NCI-H82 (cell line): ENCODE measurements at regions not wholly inside any gene's neighbourhood (a gene's known extent, or its start where the extent isn't known, plus 50 kb on each side); places are given as distances from the start of the nearest gene placed in this dataset.

Source experiments
- DNase-seq: peaks from one replicate; lab custom pipeline; 2025; lab: John Stamatoyannopoulos, UW

- no peak for DNase-seq
Measured at GRCh38 chr4:144302704-144303536, 162.4 kb upstream of the GYPA start.

DNA sequence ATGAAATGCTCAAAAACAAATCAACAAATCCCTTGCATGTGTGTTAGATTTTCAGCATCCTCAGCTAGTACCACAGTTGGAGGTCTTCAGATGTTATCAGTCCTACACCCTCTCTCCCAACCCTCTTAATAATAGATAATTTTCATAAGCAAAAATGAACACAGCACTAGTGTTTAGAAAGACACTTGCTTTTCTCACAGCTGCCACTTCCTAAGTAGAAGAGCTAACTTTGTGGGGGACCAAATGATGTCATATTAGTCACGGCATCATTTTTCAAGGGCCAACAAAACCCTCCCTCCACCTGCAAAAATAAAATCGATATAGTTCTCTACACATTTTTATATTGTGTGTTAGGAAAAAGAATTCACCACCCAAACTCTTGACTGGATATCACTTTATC lies 163.5 kb upstream of the GYPA start:
- DNase-seq: no peak

DNA sequence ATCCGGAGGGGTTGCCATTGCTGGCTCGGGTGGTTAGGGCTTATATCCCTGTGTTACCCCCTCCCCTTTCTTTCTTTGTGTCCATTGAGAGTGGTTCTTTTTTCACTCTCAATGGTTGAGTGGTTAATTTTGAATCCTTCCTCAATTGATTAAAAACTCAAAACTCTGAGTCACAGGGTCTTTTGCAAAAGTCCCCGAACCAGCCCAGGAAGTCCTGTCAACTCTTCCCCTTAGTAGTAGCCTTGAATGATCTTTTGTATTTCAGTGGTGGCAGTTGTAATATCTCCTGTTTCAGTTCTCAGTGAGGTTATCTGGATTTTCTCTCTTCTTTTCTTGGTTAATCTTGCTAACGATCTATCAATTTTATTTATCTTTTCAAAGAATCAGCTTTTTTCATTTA lies 170.0 kb upstream of the GYPA start:
- DNase-seq: no peak

GRCh38 chr4:144313370-144313769 lies 172.9 kb upstream of the GYPA start:
- no peak for DNase-seq

GRCh38 chr4:144316869-144317268 lies 176.4 kb upstream of the GYPA start:
- no peak for DNase-seq

DNA sequence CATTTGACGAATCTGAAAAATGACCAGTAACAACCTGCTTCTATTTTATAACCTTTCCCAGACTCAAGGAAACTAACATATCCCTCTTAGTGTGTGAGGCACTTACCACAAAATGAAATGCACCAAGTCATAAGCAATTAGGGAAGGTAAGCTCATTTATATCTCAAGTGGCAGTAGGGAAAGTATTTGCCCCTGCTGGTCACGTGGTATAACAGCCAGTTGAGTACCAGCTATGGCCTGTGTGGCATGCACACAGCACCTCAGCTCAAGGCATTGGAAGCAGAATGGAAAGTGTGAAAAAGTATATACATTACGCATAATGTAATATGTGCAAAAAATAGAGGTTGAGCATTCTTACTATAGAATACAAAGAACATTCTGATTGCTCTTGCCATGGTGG lies 178.3 kb upstream of the GYPA start:
- peak; percentile 3 for DNase-seq

DNA sequence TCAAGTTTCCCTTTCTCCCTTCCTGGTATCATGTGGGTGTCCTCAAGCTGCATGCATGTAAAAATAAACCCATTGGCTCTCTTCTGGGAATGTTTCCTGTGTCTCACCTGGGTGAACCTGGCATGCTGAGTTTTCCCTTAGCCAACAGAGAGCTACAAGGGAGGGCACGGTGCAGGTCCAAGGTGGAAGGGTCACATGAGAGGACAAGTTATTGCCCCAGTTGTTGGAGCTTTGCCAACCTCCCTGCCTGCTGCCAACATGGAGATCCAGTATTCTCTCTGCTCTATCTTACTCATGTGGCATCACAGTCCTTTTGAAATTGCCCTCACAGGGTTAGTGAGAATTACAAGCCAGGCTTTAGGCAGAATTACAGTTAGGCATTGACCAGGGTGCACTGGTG lies 196.1 kb upstream of the GYPA start:
- DNase-seq: no peak

DNA sequence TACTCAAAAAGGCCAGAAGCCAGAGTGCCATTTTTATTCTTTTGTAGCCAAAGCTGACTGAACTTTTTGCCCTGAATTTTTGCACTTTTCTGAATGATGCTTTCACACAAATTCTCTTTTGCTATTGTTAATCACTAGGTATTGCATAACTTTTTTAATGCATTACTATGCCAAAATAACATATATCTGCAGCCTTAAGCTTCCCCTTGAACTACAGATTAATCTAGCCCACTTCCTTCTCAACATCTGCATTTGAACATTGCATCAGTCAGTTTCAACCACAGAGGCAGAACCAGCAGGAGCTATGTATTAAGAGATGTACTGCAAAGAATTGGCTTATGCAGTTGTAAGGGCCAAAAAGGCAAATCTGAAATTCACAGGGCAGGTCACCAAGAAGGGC lies 197.6 kb upstream of the GYPA start:
- no peak for DNase-seq

GRCh38 chr4:144338834-144339233 lies 198.3 kb upstream of the GYPA start:
- DNase-seq: no peak

- DNase-seq: no peak
Measured at GRCh38 chr4:144340931-144341330, 200.4 kb upstream of the GYPA start.

DNA sequence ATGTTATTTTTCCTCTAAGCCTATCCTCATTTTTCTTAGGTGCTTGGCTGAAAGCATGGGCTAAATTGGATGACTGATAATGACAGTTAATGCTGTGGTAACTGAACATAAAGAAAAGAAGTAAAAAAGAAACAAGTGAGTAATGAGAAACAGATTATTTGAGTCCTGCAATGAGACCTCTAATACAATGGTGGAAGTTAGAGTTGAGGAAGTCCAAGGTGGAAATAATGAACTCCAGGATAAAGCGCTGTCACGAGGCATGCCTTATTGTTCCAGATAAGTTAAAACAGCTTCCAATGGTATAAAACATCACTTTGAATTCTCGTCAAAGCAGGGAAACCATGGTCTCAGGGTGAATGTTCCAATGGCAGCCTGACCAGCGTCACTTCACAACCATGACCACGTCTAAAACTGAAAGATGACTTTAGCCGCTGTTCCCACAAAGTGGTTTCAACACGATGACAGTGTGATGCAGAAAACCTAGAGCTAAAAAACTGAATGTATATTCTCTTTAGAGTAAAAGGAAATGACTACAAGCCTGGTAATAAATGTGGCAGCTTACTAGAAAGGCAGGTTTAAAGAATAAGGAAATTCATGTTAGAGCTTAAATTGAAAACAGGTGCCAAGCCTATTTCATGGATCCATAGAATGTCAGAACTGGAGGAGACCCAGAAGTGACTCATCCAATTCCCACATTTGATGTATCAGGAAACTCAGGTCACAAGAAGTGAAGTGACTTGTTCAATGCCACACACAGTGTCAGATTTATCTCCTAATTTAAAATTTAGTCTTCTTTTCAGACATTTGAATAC lies 202.6 kb upstream of the GYPA start:
- no peak for DNase-seq

DNA sequence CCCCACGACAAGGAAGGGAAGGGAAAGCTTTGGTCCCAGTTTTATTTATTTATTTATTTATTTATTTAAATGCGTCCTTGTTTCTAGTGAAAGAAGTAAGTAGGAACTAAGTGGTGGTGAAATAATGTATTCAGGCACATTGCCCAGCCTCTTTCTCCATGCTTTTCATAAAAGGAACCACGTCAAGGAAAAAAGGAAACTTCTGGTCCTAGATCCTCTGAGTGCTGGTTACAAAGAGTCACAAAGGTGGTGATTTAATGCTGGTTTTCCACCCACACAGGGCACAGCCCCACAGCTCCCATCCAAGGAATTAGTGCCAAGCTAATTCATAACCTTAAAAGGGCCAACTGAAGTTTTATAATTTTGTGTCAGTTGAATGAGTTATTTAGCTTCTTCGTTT lies 206.6 kb upstream of the GYPA start:
- DNase-seq: no peak

DNA sequence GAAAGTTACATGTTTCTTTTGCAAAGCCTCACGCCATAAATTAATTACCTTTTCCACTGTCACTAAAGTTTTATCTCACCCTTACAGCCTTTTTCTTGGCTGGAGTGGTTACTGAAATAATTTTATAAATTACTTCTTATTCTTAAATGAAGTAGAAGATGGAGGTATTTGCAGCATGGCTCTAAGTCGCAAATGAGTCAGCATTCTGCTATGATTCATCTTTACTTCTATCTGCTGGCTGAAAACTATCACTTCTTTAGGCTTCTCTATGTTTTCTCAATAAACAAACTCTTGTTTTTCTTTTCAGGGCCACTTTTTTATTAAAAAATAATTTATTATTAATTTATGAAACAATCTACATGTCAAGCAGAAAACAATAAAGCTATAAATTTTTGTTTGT lies 210.2 kb upstream of the GYPA start:
- no peak for DNase-seq

DNA sequence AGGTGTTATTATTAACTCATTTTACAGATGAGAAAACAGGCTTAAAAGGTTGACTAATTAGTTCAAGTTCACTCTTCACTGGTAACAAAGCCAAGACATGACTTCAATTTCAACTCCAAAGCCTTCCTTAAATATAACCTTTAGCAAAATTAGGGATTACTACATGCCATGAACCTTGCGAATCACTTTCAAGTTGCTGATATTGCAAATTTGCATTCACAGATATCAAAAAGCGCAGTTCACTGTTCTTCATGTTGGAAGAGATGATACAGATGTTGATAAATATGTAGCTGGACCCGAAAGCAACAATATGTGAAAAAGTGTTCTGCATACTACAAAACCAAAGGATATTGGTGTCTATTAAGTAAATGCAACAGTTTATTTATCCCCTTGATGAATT lies 210.8 kb upstream of the GYPA start:
- no peak for DNase-seq

DNA sequence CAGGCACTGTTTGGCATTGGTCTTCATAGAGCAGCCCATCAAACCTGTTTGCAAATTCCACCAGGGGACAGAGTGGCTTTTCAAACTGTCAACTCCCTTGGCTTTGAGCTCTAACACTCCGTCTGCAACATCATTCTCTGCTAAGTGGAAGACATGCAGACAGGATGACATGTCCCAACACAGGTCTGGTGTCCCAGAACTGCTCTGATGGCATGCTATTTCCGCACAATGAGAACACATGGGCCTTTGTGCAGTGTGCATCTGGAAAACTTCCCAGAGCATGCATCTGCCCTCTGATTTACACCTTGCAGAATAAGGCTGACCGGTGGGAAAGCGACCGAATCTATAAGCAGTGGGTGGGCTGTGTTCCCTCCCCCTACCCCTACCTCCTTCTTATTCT lies 212.8 kb upstream of the GYPA start:
- no peak for DNase-seq

- DNase-seq: peak; percentile 31
Measured at GRCh38 chr4:144355811-144356757, 215.6 kb upstream of the GYPA start.

DNA sequence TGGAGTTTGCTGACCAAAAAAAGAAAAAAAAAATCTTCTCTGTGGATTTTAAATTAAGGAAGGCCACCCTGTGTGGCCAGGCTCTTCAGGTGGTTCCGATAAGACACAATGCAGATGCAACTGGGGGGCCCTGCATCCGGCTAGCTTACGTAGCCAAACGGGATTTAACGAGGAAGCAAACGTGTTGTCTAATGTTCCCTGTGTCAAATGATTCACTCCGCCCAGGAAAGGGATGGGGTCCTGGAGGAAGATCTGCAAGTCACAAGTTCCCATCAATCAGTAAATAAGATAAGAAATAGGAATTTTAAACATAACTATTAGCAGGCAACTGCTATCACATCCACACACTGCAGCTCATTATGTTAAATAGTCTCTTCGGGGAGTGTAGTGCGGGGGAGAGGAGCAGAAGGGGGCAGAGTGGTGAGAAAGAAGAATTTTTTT lies 216.4 kb upstream of the GYPA start:
- DNase-seq: no peak

GRCh38 chr4:144357975-144358374 lies 217.5 kb upstream of the GYPA start:
- no peak for DNase-seq

GRCh38 chr4:144360146-144360793 lies 219.8 kb upstream of the GYPA start:
- no peak for DNase-seq

DNA sequence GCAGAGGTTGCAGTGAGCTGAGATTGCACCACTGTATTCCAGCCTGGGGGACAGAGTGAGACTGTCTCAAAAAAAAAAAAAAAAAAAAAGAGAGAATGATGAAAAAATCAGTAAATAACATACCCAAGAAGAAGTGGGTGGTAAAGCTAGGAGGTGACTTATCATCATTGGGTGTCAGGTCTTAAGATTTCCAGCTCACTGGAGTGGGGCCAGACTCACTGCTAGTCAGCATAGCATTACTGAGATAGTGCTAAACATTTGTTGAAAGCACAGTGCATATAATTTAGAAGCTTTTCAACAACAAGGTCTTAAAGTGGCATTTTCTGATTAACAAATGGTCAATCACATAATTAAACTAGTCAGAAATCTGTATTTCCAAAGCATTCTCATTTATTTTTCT lies 221.8 kb upstream of the GYPA start:
- DNase-seq: no peak

- no peak for DNase-seq
Measured at GRCh38 chr4:144363890-144364289, 223.4 kb upstream of the GYPA start.

DNA sequence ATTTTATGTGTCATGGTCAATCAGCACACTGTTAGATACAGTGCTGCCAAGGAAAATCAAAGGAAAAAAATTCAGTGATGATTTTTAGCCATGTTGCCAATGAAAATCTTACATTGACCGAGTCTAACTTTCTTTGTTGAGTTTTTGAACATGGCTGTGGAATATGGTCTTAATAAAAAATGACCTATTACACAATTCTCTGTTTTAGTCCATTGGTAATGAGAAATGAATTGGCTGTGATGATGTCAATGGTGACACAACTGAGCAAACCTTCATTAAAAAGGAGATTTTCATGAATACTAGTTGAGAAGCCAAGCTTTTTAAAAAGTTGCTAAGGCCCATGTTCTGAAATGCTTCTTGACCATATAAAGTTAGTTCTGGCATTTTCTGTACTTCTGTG lies 225.9 kb upstream of the GYPA start:
- no peak for DNase-seq
